K562 (cell line): ENCODE measurements at regions not wholly inside any gene's neighbourhood (a gene's known extent, or its start where the extent isn't known, plus 50 kb on each side); places are given as distances from the start of the nearest gene placed in this dataset.

Experiments
- ATAC-seq: fragments of 200-7000 bp; cut with Tn5 transposase; 3 replicates; pipeline ENCODE4 v1.9.1; 2020; ENCODE audit warnings: moderate library complexity
- BruUV-seq: library from RNA; stranded (reverse); fragments of 400-500 nt; replicated peaks from 2 replicates; lab custom pipeline; 2021; lab: Mats Ljungman, UMichigan
- CTCF ChIA-PET: fragments of 300-600 bp; formaldehyde crosslinking; extraction: SDS; loops from one replicate; lab custom pipeline; 2021; ENCODE audit warnings: low intra/inter-chr PET ratio; lab: Yijun Ruan, JAX
- POLR2A ChIA-PET: fragments of 300-600, 350-650 bp; sonication (Branson Sonifier 250); formaldehyde crosslinking; extraction: SDS; loops from one replicate; lab custom pipeline; 2021; ENCODE audit warnings: antibody characterized with exemption, inconsistent platforms; lab: Yijun Ruan, JAX
- DNase-seq, 4 experiments: peaks; one replicate each; pipeline versions ENCODE4 v3.0.0 to v3.0.0-alpha.2; 2011 to 2018; ENCODE audit warnings: low spot score in 3 of 4, mixed read lengths in 3 of 4; ENCODE audit errors: extremely low read depth in 1 of 4
- FAIRE-seq: peaks from 2 replicates; lab custom pipeline; 2011; peaks lifted over from hg19 to GRCh38; lab: Jason Lieb, UNC
- H2AFZ ChIP-seq: 2 replicates; pipeline ENCODE4 v1.6.0; 2011; ENCODE audit warnings: low read depth, low read length, control low read depth, inconsistent platforms
- H3K27ac ChIP-seq: fragments of 200-600 bp; 3 replicates; pipeline ENCODE4 v1.8.0; 2011; ENCODE audit warnings: low read depth, mild to moderate bottlenecking, control low read depth, inconsistent platforms, low read length, moderate library complexity, mixed read lengths; ENCODE audit errors: extremely low read depth
- H3K27me3 ChIP-seq, 2 experiments: fragments of 300-600 bp in 1 of 2; 2 replicates in 1 of 2; 3 replicates in 1 of 2; pipeline versions ENCODE4 v1.6.0 to v1.8.0; 2011; ENCODE audit warnings: inconsistent platforms in 2 of 2, low read length in 2 of 2, mild to moderate bottlenecking in 1 of 2, mixed read lengths in 1 of 2, moderate library complexity in 1 of 2; ENCODE audit not compliant: control insufficient read depth in 2 of 2, insufficient read depth in 2 of 2
- H3K36me3 ChIP-seq: fragments of 300-600 bp; 3 replicates; pipeline ENCODE4 v1.8.0; 2011; ENCODE audit warnings: mild to moderate bottlenecking, low read length, inconsistent platforms; ENCODE audit not compliant: control insufficient read depth, insufficient read depth
- H3K4me1 ChIP-seq, 2 experiments: fragments of 200-600 bp in 1 of 2; replicated peaks in 1 of 2; 2 replicates in 1 of 2; 3 replicates in 1 of 2; pipeline versions ENCODE4 v1.5.1 to v1.8.0; 2011; ENCODE audit warnings: inconsistent platforms in 2 of 2, low read length in 2 of 2, mild to moderate bottlenecking in 1 of 2, mixed read lengths in 1 of 2, moderate library complexity in 1 of 2; ENCODE audit not compliant: control insufficient read depth in 2 of 2, insufficient read depth in 2 of 2
- H3K4me2 ChIP-seq: 2 replicates; pipeline ENCODE4 v1.6.1; 2011; ENCODE audit warnings: low read length, control low read depth, inconsistent platforms, mixed read lengths; ENCODE audit not compliant: insufficient read depth
- H3K4me3 ChIP-seq: fragments of 200-600 bp; sonication (generic), shearing (Covaris generic); 2 replicates; pipeline ENCODE4 v1.5.1; 2016; ENCODE audit warnings: control low read depth, inconsistent platforms
- H3K79me2 ChIP-seq: fragments of 200-600 bp; 3 replicates; pipeline ENCODE4 v1.8.0; 2011; ENCODE audit warnings: low read length, inconsistent platforms; ENCODE audit not compliant: control insufficient read depth, insufficient read depth
- H3K9ac ChIP-seq, 2 experiments: 2 replicates each; pipeline versions ENCODE4 v1.6.0 to v1.6.1; 2011; ENCODE audit warnings: low read depth in 2 of 2, low read length in 2 of 2, control low read depth in 1 of 2, inconsistent platforms in 1 of 2, mild to moderate bottlenecking in 1 of 2, mixed read lengths in 1 of 2; ENCODE audit not compliant: insufficient read depth in 1 of 2
- H3K9me1 ChIP-seq: one replicate; pipeline ENCODE4 v1.6.0; 2011; ENCODE audit warnings: inconsistent platforms, mild to moderate bottlenecking, low read length, moderate library complexity; ENCODE audit not compliant: control insufficient read depth, insufficient read depth
- H3K9me3 ChIP-seq: replicated peaks from 2 replicates; pipeline ENCODE4 v1.5.1; 2011; ENCODE audit warnings: low read depth, low read length, inconsistent platforms; ENCODE audit not compliant: control insufficient read depth, insufficient read depth
- H4K20me1 ChIP-seq: replicated peaks from 2 replicates; pipeline ENCODE4 v1.6.1; 2011; ENCODE audit warnings: low read length, inconsistent platforms, mixed read lengths; ENCODE audit not compliant: control insufficient read depth, insufficient read depth
- CBFA2T3 ChIP-seq: fragments of 450-650 bp; IDR thresholded peaks from 2 replicates; pipeline ENCODE4 v1.6.1; 2017
- CC2D1A ChIP-seq: fragments of 450-650 bp; IDR thresholded peaks from 2 replicates; pipeline ENCODE4 v1.6.1; 2017; ENCODE audit warnings: mild to moderate bottlenecking
- FOXP1 ChIP-seq: sonication (generic); formaldehyde crosslinking; IDR thresholded peaks from 2 replicates; pipeline ENCODE4 v1.8.0; 2022; ENCODE audit warnings: mild to moderate bottlenecking, missing genetic modification reagents
- KLF10 ChIP-seq: fragments of 250-450 bp; sonication (Bioruptor Pico); IDR thresholded peaks from 2 replicates; pipeline ENCODE4 v1.6.1; 2021; ENCODE audit warnings: matching md5 sums
- RBM39 ChIP-seq: fragments of 200-400 bp; formaldehyde crosslinking; optimal IDR thresholded peaks from 2 replicates; pipeline ENCODE3; 2018; ENCODE audit warnings: low read depth, low read length
- WGBS: fragments of 100-300 bp; shearing (Covaris generic); methylation state at CpG from one replicate; pipeline ENCODE4 v1.1.6; 2016; ENCODE audit warnings: low coverage, mixed read lengths; ENCODE audit not compliant: insufficient coverage; ENCODE audit errors: missing lambda C conversion rate; 5-methylcytosine and 5-hydroxymethylcytosine counted together
- in situ Hi-C: fragments of 300-500 bp; cut with MboI; formaldehyde crosslinking; loops from 4 replicates; pipeline ENCODE4 v1.15.0; 2018; ENCODE audit warnings: inconsistent platforms, mixed read lengths
- intact Hi-C: fragments of 100-400 bp; cut with micrococcal nuclease; formaldehyde crosslinking; loops from 2 replicates; pipeline ENCODE4 v1.14.2; 2022
- TF ChIP-seq, protein P1 (sequence below): fragments of 450-650 bp; IDR thresholded peaks from 2 replicates; pipeline ENCODE4 v1.6.1; 2016; ENCODE audit warnings: missing biosample characterization, missing genetic modification characterization
- TF ChIP-seq, protein P2 (sequence below): fragments of 250-450 bp; sonication (Bioruptor Pico); IDR thresholded peaks from 2 replicates; pipeline ENCODE4 v1.5.0; 2021; ENCODE audit warnings: mild to moderate bottlenecking, moderate library complexity
- TF ChIP-seq, protein P3 (sequence below): sonication (generic); formaldehyde crosslinking; IDR thresholded peaks from 2 replicates; pipeline ENCODE4 v1.8.0; 2022; ENCODE audit warnings: mild to moderate bottlenecking, missing genetic modification reagents, borderline replicate concordance
- TF ChIP-seq, protein P4 (sequence below): sonication (generic); formaldehyde crosslinking; IDR thresholded peaks from 2 replicates; pipeline ENCODE4 v1.8.0; 2023; ENCODE audit warnings: missing genetic modification reagents, mild to moderate bottlenecking, borderline replicate concordance

DNA sequence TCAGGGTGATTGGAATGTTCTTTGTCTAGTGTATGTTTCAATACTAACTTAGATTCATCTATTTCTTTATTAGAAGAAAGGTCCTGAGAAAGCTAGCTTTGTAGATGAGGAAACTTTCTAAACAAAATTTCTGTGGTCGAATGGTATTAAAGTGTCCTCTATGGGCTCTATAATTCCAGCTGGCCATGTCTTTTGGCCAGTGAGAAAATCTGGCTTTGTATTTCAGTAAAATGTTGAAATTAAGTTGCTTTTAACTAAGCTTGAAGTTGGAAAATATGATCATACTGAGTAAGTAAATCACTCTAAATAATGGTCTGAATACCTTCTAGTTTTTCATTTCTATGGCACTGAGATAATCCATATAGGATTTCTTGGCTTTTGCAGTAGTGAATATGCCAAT, 148.8 kb downstream of the RDH14 start:
- Histone ChIP-seq H3K27me3 (no peaks in the 10 kb centered on the region), H3K4me3 (no peak overlapping the region), H2AFZ (no peak overlapping the region), H3K27ac (no peak overlapping the region), H3K9me3 (no peaks in the 10 kb centered on the region), H4K20me1 (no peaks in the 10 kb centered on the region), H3K9me1 (no peaks in the 10 kb centered on the region), H3K36me3 (no peaks in the 10 kb centered on the region), H3K4me1 (no peaks in the 10 kb centered on the region), H3K9ac (no peak overlapping the region), H3K4me2 (no peak overlapping the region), H3K79me2 (no peaks in the 10 kb centered on the region)
- ChIA-PET CTCF (no interaction called here), POLR2A (no interaction called here)
- BruUV-seq: no TSS peak
- no peak for TF ChIP-seq KLF10 (CRISPR knock-in tag)
- TF ChIP-seq, protein P1, sequence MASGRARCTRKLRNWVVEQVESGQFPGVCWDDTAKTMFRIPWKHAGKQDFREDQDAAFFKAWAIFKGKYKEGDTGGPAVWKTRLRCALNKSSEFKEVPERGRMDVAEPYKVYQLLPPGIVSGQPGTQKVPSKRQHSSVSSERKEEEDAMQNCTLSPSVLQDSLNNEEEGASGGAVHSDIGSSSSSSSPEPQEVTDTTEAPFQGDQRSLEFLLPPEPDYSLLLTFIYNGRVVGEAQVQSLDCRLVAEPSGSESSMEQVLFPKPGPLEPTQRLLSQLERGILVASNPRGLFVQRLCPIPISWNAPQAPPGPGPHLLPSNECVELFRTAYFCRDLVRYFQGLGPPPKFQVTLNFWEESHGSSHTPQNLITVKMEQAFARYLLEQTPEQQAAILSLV (tag): no peak
- no peak for TF ChIP-seq CC2D1A
- TF ChIP-seq RBM39: no peak
- TF ChIP-seq, protein P2, sequence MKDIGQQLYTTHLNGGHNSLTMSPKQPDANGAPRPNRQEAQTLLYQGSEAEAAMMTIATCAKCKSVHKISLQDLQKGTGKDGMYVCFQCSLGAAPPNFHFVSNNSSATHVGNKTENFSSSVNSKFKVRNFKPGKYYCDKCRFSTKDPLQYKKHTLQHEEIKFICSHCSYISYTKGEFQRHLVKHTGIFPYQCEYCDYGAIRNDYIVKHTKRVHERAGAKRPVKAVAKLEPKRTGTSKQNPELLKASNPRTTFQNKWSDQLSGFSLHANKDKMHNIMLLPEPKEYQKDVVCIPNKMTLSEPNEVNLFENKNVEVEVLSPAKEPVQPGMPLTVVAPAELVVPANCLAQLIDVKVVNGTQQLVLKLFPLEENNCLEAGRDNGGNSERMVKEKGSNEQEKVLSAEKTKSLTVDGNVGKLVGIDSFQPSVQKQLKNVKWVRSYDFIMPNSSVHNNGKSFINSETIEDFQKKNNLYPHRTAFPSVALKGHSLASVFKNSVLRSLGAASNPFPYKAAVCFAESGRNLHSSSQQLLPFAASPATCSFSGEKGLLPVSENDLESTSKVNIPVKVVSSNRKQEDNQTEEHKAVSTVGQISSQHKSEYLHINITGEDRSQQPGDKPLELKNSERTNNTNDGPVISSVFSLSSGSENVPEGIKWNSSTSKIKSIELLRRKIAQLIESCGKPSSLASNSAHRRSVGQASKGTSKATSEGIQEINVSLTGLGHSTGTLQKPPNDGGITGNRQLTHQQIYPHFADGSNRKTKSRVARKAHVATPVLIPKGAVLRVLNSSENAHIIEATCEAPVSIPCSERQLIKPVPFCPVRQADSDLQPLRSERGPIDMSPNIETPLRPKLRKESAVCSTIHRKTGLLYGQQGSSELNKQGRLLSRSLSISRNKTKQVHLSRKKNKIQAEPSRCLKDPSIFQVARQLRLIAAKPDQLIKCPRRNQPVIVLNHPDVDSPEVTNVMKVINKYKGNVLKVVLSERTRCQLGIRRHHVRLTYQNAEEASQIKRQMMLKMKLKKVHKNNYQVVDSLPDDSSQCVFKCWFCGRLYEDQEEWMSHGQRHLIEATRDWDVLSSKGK (CRISPR knock-in tag): no peak
- TF ChIP-seq, protein P3, sequence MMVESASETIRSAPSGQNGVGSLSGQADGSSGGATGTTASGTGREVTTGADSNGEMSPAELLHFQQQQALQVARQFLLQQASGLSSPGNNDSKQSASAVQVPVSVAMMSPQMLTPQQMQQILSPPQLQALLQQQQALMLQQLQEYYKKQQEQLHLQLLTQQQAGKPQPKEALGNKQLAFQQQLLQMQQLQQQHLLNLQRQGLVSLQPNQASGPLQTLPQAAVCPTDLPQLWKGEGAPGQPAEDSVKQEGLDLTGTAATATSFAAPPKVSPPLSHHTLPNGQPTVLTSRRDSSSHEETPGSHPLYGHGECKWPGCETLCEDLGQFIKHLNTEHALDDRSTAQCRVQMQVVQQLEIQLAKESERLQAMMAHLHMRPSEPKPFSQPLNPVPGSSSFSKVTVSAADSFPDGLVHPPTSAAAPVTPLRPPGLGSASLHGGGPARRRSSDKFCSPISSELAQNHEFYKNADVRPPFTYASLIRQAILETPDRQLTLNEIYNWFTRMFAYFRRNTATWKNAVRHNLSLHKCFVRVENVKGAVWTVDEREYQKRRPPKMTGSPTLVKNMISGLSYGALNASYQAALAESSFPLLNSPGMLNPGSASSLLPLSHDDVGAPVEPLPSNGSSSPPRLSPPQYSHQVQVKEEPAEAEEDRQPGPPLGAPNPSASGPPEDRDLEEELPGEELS (CRISPR knock-in tag): no peak
- no peak for TF ChIP-seq FOXP1 (CRISPR knock-in tag)
- TF ChIP-seq CBFA2T3: no peak
- TF ChIP-seq, protein P4, sequence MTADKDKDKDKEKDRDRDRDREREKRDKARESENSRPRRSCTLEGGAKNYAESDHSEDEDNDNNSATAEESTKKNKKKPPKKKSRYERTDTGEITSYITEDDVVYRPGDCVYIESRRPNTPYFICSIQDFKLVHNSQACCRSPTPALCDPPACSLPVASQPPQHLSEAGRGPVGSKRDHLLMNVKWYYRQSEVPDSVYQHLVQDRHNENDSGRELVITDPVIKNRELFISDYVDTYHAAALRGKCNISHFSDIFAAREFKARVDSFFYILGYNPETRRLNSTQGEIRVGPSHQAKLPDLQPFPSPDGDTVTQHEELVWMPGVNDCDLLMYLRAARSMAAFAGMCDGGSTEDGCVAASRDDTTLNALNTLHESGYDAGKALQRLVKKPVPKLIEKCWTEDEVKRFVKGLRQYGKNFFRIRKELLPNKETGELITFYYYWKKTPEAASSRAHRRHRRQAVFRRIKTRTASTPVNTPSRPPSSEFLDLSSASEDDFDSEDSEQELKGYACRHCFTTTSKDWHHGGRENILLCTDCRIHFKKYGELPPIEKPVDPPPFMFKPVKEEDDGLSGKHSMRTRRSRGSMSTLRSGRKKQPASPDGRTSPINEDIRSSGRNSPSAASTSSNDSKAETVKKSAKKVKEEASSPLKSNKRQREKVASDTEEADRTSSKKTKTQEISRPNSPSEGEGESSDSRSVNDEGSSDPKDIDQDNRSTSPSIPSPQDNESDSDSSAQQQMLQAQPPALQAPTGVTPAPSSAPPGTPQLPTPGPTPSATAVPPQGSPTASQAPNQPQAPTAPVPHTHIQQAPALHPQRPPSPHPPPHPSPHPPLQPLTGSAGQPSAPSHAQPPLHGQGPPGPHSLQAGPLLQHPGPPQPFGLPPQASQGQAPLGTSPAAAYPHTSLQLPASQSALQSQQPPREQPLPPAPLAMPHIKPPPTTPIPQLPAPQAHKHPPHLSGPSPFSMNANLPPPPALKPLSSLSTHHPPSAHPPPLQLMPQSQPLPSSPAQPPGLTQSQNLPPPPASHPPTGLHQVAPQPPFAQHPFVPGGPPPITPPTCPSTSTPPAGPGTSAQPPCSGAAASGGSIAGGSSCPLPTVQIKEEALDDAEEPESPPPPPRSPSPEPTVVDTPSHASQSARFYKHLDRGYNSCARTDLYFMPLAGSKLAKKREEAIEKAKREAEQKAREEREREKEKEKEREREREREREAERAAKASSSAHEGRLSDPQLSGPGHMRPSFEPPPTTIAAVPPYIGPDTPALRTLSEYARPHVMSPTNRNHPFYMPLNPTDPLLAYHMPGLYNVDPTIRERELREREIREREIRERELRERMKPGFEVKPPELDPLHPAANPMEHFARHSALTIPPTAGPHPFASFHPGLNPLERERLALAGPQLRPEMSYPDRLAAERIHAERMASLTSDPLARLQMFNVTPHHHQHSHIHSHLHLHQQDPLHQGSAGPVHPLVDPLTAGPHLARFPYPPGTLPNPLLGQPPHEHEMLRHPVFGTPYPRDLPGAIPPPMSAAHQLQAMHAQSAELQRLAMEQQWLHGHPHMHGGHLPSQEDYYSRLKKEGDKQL (CRISPR knock-in tag): no peak
- no peak for DNase-seq
- no peak for ATAC-seq
- intact Hi-C loops: no loop called here
- WGBS: 0% methylated on average over 1 of the region's 1 CpG
- no peak for FAIRE-seq
- in situ Hi-C loops: no loop called here
